ENCODE measurements at regions not wholly inside any gene's neighbourhood (a gene's known extent, or its start where the extent isn't known, plus 50 kb on each side); places are given as distances from the start of the nearest gene placed in this dataset.

DNA sequence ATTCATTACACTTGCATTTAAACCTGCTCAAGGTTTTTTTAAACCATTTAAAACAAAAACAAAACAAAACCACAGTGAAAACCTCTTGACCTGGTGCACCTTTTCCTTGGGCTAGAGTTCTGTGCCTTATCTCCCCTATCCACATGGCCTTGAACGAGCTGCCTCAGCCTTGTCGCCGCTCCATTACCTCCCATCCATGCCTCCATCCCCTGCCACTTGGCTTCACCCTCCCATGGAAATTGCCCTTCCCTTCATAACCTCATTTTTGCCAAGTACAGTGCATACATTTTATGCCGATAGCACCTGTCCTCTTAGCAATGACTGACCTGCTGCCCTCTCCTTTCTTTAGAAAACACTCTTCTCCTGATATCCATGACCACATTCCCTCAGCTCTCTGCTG is 188.6 kb upstream of the ASIC2 start:
- no peak for DNase-seq

GRCh38 chr17:33482636-33483035 is 189.5 kb upstream of the ASIC2 start:
- DNase-seq: no peak

GRCh38 chr17:33484559-33484958 is 191.5 kb upstream of the ASIC2 start:
- no peak for DNase-seq

- DNase-seq: no peak
These were observed 193.2 kb upstream of the ASIC2 start for GRCh38 chr17:33486135-33486885.

- no peak for DNase-seq
These were observed 194.2 kb upstream of the ASIC2 start for GRCh38 chr17:33487187-33487879.

DNA sequence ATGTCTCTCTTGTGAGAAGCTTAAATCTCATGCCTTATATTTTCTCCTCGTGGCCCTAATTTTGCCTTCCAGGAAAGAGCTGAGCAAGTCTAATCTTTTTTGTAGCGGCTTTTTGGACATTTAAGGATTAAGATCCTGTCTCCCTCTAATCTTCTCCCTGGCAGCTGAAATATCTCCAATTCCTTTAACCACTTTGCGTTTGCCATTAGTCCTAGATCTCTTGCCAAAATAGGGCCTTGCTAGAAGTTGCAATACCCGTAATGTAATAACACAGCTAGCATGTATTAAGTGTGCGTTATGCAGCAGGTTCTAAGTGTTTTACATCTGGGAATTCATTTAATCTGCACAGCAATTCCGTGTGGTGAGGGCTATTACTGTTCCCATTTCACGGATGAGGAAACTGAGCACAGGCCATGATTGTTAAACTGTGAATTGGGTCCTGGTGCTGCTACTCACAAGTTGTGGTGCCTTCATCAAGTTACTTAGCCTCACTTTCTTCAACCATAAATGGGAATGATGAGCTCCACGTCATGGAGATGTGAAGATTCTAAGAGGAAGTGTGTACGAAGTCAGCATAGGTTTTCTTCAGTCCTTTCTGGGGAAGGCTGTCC is 198.9 kb upstream of the ASIC2 start:
- DNase-seq: no peak

GRCh38 chr17:33492731-33493265 is 199.7 kb upstream of the ASIC2 start:
- DNase-seq: no peak

GRCh38 chr17:33493566-33493965 is 200.5 kb upstream of the ASIC2 start:
- no peak for DNase-seq

GRCh38 chr17:33494151-33494550 is 201.1 kb upstream of the ASIC2 start:
- DNase-seq: no peak

DNA sequence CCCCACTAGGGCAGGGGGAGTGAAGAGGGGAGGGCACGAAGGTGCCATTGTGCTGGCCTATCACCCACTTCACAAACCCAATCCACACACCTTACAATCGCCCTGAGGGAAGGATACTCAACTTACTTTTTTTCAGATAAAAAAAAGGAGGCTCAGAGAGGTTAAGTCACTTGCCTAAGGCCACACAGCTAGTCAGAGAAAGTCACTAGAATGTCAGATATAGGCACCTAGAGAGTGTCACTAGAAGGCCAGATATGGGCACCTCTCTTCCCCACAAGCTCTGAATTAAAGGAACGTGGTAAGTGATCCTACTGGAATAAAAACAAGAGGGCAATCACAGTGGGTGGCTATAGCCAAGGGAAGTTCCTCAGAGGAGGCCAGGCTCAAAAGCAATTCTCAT is 204.5 kb upstream of the ASIC2 start:
- no peak for DNase-seq

DNA sequence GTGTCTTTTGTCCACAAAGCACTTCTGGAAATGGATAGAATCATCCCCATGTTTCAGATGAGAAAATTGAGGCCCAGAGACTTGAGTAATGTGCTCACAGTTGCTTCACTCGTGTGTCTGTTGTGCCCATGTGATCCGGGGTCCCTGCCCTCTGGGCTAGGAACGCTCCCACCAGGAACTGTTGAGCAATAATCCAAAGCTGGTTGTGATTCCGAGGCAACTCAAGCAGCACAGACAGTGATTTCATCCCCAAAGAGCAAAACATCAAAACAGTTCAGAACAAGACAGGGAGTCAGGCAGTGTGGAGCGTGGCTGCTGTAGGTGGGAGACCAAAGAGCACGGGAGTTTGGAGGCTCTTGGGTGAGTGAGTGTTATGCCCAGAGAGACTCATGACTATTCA is 205.0 kb upstream of the ASIC2 start:
- DNase-seq: no peak

GRCh38 chr17:33499040-33499439 is 205.9 kb upstream of the ASIC2 start:
- no peak for DNase-seq

GRCh38 chr17:33500151-33500550 is 207.1 kb upstream of the ASIC2 start:
- DNase-seq: no peak

DNA sequence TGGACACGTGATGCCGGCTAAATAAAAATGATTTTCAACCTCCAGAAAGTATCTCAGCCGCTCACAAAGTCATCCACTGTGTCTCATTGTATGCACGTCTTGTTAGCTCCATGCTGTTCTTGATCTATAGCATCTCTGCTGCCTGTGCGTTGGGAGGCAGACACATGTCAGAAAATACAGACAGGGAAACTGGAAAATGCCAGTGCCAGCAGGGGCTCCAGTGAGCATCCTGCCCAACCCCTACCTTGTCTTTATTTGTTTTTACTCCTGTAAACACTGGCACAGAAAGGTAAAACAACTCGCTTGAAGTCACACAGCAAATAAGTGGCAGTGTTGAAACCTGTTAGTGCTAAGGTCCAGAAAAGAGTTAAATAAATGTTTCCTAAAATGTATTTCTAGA is 208.1 kb upstream of the ASIC2 start:
- DNase-seq: no peak

DNA sequence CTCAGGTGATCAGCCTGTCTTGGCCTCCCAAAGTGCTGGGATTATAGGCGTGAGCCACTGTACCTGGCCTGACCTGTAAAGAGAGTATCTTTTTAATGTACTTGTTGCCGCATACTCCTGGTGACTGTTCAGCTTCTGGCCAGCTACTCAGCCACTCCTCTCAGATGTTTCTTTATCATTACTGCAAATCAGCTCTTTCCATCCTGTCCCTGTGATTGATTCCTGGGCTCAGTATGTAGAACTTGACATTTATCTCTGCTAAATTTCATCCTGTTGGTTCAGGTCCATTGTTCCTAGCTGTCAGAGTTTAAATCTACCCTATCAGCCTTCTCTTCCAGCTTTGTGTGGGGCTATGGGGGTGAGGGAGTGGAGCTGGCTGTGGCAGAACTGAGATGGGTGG is 211.5 kb upstream of the ASIC2 start:
- no peak for DNase-seq

GRCh38 chr17:33506889-33507650 is 214.0 kb upstream of the ASIC2 start:
- no peak for DNase-seq

DNA sequence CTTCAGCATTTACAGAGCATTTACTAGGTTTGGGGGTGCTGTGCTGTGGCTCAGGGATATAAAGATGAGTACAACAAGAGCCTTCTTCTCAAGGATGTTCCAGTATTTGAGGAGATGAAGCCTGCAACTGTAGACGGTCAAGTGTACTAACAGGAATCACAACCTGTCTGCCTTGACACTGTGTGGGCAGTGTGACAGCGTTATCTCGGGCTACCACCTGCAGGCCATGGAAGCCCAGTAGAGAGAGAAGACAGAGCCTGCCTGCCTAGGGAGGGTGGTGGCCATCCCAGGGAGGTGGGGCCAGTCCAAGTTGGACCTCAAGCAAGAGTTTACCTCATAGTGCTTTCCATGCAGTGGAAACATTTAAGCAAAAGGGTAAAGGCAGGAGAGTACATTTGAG is 215.1 kb upstream of the ASIC2 start:
- DNase-seq: no peak

DNA sequence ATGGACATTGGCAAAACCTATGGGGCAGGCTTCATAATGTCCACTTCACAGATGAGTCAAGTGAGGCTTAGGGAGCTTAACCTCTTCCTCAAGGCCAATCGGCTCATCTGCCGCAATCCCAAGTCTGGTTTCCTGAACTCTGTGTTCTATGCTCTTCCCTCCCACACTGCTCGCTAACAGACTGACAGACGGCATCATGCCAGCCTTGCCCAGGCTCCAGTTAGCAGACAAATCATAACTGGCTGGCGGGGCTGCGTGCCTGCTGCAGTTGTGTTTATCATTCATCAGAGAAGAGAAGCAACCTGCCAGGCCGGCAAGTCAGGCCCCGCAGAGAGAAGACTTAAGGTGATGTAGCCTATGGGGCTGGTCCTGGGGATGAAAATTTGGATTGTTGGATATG is 216.2 kb upstream of the ASIC2 start:
- DNase-seq: no peak

DNA sequence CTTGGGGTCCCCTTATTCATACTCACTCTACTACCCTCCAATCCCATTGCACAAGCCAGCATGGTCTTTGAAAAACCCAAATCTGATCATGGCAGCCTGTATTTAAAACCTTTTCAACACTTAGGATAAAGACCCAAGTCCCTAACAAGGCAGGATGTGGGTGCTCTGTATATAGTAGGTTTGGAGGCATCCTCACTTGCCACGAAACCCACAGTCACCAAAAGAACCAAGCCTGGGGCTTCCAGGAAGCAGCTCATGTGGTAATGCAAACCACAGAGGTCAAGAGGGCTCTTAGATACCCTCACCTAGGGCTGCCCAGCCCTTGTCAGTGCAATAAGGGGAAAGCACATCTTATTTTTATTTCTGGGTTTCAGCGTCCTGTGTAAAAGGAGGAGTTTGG is 218.6 kb upstream of the ASIC2 start:
- DNase-seq: no peak

GRCh38 chr17:33512113-33512512 is 219.0 kb upstream of the ASIC2 start:
- no peak for DNase-seq

DNA sequence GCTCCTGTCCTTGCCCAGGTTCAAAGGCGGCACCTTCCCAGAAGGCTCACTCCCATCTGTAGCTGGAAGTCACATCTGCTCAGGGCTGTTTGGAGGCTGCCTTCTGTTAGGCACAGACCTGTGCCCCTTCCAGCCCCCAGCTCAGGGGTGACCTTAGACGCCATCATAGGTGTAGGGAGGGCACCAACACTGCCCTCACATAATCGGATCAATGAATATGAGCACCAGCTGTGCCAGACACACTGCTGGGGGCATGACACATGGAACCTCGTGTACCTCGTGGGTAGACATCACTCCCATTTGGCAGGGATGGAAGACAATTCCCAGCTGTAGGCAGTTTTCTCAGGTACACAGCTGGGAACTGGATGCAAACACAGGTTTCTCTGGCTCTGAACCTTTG is 220.7 kb upstream of the ASIC2 start:
- DNase-seq: no peak

DNA sequence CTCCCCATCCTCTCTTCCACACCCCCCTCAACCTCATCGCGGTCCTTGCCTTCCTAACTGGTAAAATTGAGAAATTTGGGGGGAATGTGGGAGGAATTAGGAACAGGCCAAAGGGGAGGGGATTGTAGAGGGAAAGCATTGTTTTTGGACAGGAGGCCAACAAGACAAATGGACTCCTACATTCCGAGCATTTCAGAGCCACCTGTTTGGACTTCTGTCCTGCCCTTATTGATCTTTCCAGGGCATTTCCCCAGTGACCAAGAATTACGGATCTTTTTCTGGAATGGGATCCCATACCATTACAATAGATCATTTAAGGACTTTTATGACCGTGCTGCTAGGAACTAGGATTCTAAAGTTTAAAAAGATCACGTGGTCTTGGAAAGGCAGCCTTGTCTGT is 221.3 kb upstream of the ASIC2 start:
- DNase-seq: no peak

DNA sequence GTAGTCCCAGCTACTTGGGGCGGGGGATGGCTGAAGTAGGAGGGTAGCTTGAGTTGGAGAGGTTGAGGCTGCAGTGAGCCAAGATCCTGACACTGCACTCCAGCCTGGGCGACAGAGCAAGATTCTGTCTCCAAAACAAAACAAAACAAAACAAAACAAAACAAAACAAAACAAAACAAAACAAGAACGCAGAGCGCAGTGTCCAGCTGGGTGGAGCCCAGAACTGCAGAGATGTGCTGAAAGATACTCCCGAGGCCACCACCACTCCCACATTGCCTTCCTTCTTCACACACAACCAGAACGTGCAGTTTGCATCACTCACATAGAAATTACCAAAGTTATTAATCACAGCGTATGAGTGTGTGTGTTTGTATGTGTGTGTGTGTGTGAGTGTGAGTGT is 222.9 kb upstream of the ASIC2 start:
- DNase-seq: no peak
